WI38 (cell line): ENCODE measurements at regions not wholly inside any gene's neighbourhood (a gene's known extent, or its start where the extent isn't known, plus 50 kb on each side); places are given as distances from the start of the nearest gene placed in this dataset.

Experiments
- H3K4me3 ChIP-seq: 2 replicates; pipeline ENCODE4 v1.5.1; 2011; ENCODE audit warnings: low read depth, mild to moderate bottlenecking, control low read depth, low read length
- CTCF ChIP-seq: IDR thresholded peaks from 2 replicates; pipeline ENCODE4 v1.5.1; 2012; ENCODE audit warnings: low read depth, mild to moderate bottlenecking, control low read depth, low read length

- no peak overlapping the region for H3K4me3 ChIP-seq
- no peak for TF ChIP-seq CTCF
These were observed 495.8 kb downstream of the MDFIC start for GRCh38 chr7:115417662-115418061.

GRCh38 chr7:115410972-115411686, 489.2 kb downstream of the MDFIC start:
- no peak for TF ChIP-seq CTCF
- H3K4me3 ChIP-seq = no peak overlapping the region

GRCh38 chr7:115410434-115410820, 488.5 kb downstream of the MDFIC start:
- TF ChIP-seq CTCF = no peak

GRCh38 chr7:115409682-115410433, 488.0 kb downstream of the MDFIC start:
- no peak for TF ChIP-seq CTCF
- no peak overlapping the region for H3K4me3 ChIP-seq

More at GRCh38 chr7:115410434-115410820, 488.5 kb downstream of the MDFIC start:
- H3K4me3 ChIP-seq = no peak overlapping the region

- TF ChIP-seq CTCF = no peak
These were observed 484.3 kb downstream of the MDFIC start for GRCh38 chr7:115406219-115406618.

GRCh38 chr7:115387137-115387536, 465.2 kb downstream of the MDFIC start:
- TF ChIP-seq CTCF = no peak
- H3K4me3 ChIP-seq = no peak overlapping the region

More at GRCh38 chr7:115406219-115406618, 484.3 kb downstream of the MDFIC start:
- no peak overlapping the region for H3K4me3 ChIP-seq

GRCh38 chr7:115379321-115379720, 457.4 kb downstream of the MDFIC start:
- TF ChIP-seq CTCF = no peak
- H3K4me3 ChIP-seq = no peak overlapping the region
